Thoracic aorta (tissue), 2 donors: ENCODE measurements at regions not wholly inside any gene's neighbourhood (a gene's known extent, or its start where the extent isn't known, plus 50 kb on each side); places are given as distances from the start of the nearest gene placed in this dataset.

Experiments used
- ATAC-seq: fragments of 150-250 bp; one replicate; pipeline ENCODE4 v1.8.0; 2017; ENCODE audit warnings: low read depth; ENCODE audit not compliant: insufficient number of reproducible peaks, low FRiP score
- DNase-seq: peaks from one replicate; pipeline ENCODE4 v3.0.0-alpha.2; 2020; ENCODE audit warnings: low spot score
- H3K27ac ChIP-seq, 2 donors: fragments of 200-600 bp; sonication (generic); 1 replicate in 1 of 2; 2 replicates in 1 of 2; pipeline ENCODE4 v1.5.1; 2016; ENCODE audit warnings: mild to moderate bottlenecking in 2 of 2, moderate library complexity in 2 of 2
- H3K27me3 ChIP-seq: fragments of 200-600 bp; sonication (generic); replicated peaks from 2 replicates; pipeline ENCODE4 v1.6.0; 2016; ENCODE audit warnings: mild to moderate bottlenecking; ENCODE audit not compliant: insufficient read depth
- H3K36me3 ChIP-seq: fragments of 200-600 bp; sonication (generic); one replicate; pipeline ENCODE4 v1.5.1; 2016
- H3K4me1 ChIP-seq, 2 donors: fragments of 200-600 bp; sonication (generic); 1 replicate in 1 of 2; 2 replicates in 1 of 2; pipeline versions ENCODE4 v1.5.1 to v1.6.0; 2016; ENCODE audit warnings: low read depth in 2 of 2, mild to moderate bottlenecking in 1 of 2; ENCODE audit not compliant: control insufficient read depth in 1 of 2
- H3K4me3 ChIP-seq: fragments of 200-600 bp; sonication (generic); 2 replicates; pipeline ENCODE4 v1.5.1; 2016; ENCODE audit warnings: mild to moderate bottlenecking
- H3K9me3 ChIP-seq: fragments of 200-600 bp; sonication (generic); 2 replicates; pipeline ENCODE4 v1.5.1; 2016
- TF ChIP-seq, protein P1 (sequence below): fragments of 200-600 bp; sonication (generic); IDR thresholded peaks from one replicate; pipeline ENCODE4 v1.5.1; 2019; ENCODE audit warnings: antibody characterized with exemption

DNA sequence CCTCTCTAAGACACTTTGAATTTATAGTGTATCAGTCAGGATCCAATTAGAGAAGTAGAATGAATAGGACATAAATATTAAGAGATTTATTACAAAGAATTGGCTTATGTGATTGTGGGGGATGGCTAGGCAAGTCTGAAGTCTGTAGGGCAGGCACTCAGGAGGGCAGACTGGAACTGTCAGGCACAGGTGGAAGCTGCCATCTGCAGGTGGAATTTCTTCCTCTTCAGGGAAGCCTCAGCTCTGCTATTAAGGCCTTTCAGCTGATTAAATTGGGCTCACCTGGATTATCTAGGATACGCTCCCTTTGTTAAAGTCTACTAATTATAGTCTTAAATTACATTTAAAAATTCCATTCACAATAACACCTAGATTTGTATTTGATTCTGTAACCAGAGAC is 92.0 kb upstream of the HAO2 start:
- no peaks in the 10 kb centered on the region for H3K4me1 ChIP-seq
- H3K9me3 ChIP-seq: no peaks in the 10 kb centered on the region
- DNase-seq: no peak
- no peaks in the 10 kb centered on the region for H3K27me3 ChIP-seq
- ATAC-seq: no peak
- H3K36me3 ChIP-seq: no peaks in the 10 kb centered on the region
- H3K4me3 ChIP-seq: no peak overlapping the region
- no peak overlapping the region for H3K27ac ChIP-seq
- TF ChIP-seq, protein P1, sequence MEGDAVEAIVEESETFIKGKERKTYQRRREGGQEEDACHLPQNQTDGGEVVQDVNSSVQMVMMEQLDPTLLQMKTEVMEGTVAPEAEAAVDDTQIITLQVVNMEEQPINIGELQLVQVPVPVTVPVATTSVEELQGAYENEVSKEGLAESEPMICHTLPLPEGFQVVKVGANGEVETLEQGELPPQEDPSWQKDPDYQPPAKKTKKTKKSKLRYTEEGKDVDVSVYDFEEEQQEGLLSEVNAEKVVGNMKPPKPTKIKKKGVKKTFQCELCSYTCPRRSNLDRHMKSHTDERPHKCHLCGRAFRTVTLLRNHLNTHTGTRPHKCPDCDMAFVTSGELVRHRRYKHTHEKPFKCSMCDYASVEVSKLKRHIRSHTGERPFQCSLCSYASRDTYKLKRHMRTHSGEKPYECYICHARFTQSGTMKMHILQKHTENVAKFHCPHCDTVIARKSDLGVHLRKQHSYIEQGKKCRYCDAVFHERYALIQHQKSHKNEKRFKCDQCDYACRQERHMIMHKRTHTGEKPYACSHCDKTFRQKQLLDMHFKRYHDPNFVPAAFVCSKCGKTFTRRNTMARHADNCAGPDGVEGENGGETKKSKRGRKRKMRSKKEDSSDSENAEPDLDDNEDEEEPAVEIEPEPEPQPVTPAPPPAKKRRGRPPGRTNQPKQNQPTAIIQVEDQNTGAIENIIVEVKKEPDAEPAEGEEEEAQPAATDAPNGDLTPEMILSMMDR: no peak

DNA sequence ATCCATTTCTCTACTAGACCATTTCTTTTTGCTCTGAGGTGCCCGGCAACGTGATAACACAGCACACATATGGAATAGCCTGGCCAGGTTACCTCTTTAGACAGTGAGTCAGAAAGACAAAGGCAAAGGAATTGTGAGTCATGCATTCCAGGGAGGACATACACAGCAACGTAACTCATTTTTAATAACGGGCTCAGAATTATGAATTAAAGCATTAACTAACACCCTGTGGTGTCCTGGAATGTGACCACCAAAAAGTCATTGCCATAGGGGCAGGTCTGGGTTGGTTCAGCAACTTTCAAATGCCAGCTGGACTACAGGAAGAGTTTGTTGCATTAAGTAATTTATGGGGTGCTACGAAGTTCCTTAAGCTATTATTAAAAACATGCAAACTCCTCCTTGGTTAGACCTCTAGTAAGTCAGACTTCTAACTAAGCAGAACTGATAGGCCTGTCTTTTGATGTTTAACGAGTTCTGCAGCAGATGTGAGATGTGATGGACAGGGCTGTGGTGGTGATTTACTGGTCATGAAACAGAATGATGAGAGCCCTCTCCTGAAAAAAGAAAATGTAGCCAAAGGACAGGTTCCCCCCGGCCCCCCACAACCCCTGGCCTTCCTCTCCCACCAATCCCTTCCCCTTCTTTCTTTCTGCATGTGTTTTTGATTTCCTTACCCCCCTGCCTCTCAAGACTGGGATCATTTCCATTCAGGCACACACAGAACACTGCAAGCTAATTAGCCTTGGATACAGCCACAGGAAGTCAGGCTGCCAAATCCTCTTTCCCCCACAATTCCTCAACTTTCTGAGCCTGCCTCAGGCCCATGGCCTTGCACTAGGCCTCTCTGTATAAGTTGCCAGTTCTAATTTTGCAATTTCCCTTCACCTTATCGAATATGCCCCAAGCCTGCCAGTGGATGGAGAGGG is 88.9 kb upstream of the HAO2 start:
- ATAC-seq: no peak

DNA sequence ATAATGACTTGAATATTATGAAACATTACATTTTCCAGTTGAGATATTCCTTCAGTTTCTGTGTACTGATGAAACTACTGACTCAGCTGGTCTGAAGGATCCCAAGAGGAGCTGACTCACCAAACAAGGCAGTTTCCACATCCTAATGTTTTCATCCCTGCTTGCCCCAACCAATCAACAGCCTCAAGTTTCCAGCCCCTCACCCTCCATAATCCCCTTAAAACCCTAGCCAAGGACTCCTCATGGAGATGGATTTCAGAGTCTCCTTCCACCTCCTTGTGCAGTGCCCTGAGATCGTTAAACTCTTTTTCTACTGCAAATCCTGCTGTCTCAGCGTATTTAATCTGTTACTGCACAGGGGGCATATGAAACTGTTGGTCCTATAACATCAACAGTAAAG is 83.1 kb upstream of the HAO2 start:
- H3K27me3 ChIP-seq: no peaks in the 10 kb centered on the region
- no peak overlapping the region for H3K27ac ChIP-seq
- H3K9me3 ChIP-seq: no peaks in the 10 kb centered on the region
- H3K4me3 ChIP-seq: no peak overlapping the region
- DNase-seq: no peak
- TF ChIP-seq, protein P1: no peak
- no peak for ATAC-seq
- no peaks in the 10 kb centered on the region for H3K36me3 ChIP-seq
- H3K4me1 ChIP-seq: no peaks in the 10 kb centered on the region

More for the DNA sequence above, 88.9 kb upstream of the HAO2 start:
- Histone ChIP-seq H3K27ac (no peak overlapping the region), H3K36me3 (no peaks in the 10 kb centered on the region), H3K4me3 (no peak overlapping the region), H3K27me3 (no peaks in the 10 kb centered on the region), H3K4me1 (no peaks in the 10 kb centered on the region), H3K9me3 (no peaks in the 10 kb centered on the region)
- TF ChIP-seq, protein P1: no peak
- no peak for DNase-seq

DNA sequence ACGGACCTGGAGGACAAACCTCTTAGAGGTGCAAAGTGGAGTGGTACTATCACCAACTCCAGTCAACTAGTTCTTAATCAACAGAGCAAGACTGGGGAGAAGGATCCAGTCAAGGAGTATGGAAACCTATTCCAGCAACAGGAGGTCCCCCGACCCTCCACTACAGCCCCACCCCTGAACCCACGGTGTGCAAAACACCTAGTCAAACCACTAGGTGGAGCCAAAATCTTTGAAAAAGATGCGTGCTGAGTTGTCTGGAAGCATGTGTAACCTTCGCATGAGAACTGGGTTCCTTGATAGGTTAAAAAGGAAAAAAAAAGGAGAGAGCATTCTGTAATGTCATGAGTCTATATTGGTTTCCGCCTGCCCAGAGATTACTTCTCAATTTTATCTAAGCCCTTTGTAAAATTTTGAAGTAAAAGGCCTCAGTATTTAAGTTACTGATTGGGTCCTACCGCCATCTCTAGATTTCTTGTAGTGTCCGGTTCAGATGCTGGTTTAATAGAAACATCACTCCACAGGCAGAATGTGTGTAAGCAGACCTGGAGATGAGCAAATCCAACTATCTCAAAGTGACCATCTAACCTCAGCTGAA is 81.9 kb upstream of the HAO2 start:
- Histone ChIP-seq H3K4me3 (no peak overlapping the region), H3K36me3 (no peaks in the 10 kb centered on the region), H3K9me3 (no peaks in the 10 kb centered on the region), H3K27ac (no peak overlapping the region), H3K4me1 (no peaks in the 10 kb centered on the region), H3K27me3 (no peaks in the 10 kb centered on the region)
- ATAC-seq (no peak), DNase-seq (no peak)
- TF ChIP-seq, protein P1: no peak

DNA sequence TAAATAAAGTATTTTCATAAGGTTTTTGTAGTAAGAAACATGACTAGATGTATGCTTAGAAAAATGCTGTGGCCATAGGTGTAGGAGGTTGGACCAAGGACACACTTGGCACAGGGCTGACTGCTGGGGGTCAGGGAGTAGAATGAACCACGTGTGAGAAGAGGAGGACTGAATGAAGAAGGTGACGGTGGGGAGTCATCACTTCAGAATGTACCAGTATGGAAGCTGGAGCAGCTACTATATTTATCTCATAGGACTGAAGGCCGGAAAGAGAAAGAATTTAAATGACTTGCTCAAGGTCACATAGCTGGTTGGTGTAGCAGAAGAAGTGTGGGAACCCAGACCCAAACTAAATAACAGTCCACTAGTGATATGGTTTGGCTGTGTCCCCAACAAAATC is 79.8 kb upstream of the HAO2 start:
- H3K4me3 ChIP-seq: no peak overlapping the region
- DNase-seq (no peak), ATAC-seq (no peak)
- no peak overlapping the region for H3K27ac ChIP-seq
- H3K9me3 ChIP-seq: no peaks in the 10 kb centered on the region
- no peaks in the 10 kb centered on the region for H3K36me3 ChIP-seq
- TF ChIP-seq, protein P1: no peak
- H3K27me3 ChIP-seq: no peaks in the 10 kb centered on the region
- no peaks in the 10 kb centered on the region for H3K4me1 ChIP-seq
